Epidermal melanocyte (primary cell): ENCODE measurements at regions not wholly inside any gene's neighbourhood (a gene's known extent, or its start where the extent isn't known, plus 50 kb on each side); places are given as distances from the start of the nearest gene placed in this dataset.

ENCODE experiments used
- DNase-seq: peaks from one replicate; pipeline ENCODE4 v3.0.0; 2011; ENCODE audit warnings: low spot score; ENCODE audit not compliant: insufficient read length

- no peak for DNase-seq
Measured at GRCh38 chr10:29962166-29962850, 97.1 kb downstream of the JCAD start.

- DNase-seq = no peak
Measured at GRCh38 chr10:29961351-29961750, 98.0 kb downstream of the JCAD start.

DNA sequence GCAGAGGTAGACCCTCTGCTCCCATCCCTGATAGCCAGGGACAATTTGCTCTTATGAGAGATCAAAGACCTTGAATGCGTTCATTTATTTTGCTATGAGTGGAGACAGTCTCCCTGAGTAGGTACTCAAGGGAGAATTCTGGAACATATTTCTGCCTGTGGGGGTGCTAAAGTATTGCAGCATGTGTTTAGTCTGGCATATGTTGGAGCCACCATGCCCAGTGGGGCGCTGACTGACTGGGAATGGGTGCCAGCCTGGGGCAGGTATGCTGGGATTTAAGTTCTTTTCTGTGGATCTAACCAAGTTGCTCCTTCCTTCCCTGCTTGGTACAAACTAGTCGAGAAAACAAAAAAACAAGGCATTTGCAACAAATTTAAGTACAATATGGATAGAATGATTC lies 99.1 kb downstream of the JCAD start:
- no peak for DNase-seq

GRCh38 chr10:29959586-29959985 lies 99.8 kb downstream of the JCAD start:
- DNase-seq = no peak

DNA sequence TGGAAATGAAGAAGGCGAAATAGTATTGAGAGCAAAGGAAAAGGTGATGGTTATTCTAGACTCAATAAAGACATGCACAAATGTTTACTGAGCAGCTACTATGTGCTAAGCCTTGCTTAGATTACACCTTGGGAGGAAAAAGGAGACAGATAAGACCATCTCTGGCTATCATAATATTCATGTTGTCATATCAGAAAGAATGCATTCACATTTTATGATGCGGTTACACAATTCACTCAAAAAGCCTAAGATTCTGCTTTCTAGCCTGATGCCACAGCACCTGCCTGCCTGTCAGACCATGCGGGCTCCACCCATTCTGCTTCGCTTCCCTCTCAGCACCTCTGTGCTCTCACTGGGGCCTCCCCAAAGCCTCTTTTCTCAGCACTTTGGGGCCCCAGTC lies 100.9 kb downstream of the JCAD start:
- no peak for DNase-seq

GRCh38 chr10:29957907-29958331 lies 101.5 kb downstream of the JCAD start:
- no peak for DNase-seq

- DNase-seq = no peak
Measured at GRCh38 chr10:29957236-29957635, 102.2 kb downstream of the JCAD start.

DNA sequence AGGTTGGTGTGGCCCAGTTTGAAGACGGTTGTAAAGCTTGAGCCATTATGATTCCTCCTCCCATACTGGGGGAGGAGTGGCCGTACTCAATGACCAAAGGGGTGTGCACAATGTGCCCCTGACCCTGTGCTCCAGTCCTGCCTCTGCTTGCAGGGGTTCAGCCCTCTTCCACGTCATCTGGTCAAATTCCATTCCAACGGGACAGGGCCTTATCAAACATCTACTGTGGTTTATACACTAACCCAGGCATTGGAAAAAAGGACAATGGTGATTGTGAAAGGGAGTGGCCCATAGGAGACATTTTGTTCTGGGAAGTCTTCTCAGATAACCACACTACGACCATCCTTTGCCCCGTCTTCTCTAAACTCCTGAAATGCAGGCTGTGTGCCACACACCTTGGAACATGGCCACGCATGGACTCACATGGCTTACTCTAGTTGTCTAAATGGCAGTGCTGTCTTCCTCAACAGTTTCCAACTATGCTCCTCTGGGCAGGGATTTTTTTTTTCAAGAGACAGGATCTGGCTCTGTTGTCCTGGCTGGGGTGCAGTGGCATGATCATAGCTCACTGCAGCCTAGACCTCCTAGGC lies 103.0 kb downstream of the JCAD start:
- no peak for DNase-seq

- DNase-seq = no peak
Measured at GRCh38 chr10:29955329-29955935, 104.0 kb downstream of the JCAD start.

DNA sequence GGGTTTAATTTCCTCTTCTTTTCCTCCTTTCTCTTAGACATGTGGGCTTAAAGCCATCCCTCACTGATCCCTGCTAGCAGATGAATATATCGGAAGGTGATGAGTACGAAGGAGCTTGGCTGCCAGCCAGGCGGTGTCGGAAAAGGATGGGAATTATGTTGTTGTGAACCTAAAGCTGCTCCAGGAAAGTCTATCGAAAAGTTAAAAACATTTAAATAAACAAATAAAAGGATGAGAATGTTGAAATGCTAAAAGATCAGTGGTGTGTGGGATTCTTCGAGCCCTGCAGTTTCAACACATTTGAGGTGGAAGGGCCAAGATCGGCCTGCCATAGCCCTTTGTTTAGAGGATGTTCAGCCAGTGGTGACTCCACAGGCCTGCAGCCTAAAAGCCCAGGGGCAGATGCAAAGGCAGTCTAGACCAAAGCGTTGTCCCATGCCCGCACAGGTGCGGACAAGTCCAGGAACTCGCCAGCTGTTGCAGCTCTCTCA lies 107.9 kb downstream of the JCAD start:
- DNase-seq = no peak

DNA sequence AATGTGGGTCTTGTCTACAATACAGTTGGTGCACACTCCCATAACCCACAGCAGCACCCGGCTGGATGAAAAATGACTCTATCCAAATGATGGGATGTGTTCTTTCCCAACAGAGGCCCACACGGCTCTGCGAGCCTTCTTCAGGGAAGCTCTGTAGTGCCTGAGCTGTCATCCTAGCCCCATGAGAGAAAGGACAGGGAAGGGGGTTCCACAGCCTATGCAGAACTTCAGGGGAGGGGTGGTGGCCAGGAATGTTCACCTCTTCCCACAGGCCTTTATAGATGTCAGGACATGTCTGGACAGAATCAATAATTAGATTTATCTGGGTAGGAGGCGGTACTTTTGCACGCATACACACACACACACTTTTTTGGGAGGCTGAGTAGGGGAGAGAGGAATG lies 109.0 kb downstream of the JCAD start:
- no peak for DNase-seq

GRCh38 chr10:29949411-29950011 lies 109.9 kb downstream of the JCAD start:
- DNase-seq = peak; percentile 68

DNA sequence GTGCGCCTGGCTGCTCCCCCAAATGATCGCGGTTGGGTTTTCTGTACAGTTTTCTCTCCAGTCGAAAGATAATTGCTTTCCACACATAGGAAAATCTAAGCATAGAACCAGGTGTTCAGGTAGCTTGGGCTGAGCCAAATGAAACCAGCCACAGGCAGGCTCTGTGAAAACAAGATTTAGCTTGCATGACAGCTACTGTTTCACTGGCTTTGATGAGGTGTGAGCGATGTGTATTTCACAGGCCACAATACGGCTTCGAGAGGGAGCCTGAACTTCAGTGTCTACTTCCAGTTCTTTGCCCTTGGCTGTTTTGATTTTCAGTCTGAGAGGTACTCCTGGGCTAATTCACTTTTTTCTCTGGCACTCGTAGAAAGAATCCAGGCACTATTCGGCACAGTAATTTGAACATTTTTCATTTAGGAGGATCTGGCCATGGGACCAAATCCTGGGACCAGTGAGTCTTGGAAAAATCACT lies 110.5 kb downstream of the JCAD start:
- DNase-seq = no peak

- no peak for DNase-seq
Measured at GRCh38 chr10:29947701-29948060, 111.7 kb downstream of the JCAD start.

- DNase-seq = no peak
Measured at GRCh38 chr10:29946953-29947700, 112.3 kb downstream of the JCAD start.

DNA sequence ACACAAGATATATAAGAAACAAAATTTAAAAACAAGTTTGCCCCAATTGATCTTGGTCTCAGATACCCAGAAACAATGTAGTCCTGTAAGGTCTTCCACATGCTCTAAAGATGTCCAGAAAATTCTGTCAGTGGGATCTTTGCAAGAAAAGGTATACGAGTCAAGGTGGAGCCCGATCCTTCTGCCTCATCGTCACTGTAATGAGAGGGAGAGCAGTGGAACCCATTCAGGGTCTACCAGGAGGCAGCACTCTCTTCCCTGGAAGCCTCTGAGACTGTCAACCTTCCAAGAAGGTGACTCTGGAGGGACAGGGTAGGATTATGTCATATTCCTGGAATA lies 112.8 kb downstream of the JCAD start:
- DNase-seq = no peak

DNA sequence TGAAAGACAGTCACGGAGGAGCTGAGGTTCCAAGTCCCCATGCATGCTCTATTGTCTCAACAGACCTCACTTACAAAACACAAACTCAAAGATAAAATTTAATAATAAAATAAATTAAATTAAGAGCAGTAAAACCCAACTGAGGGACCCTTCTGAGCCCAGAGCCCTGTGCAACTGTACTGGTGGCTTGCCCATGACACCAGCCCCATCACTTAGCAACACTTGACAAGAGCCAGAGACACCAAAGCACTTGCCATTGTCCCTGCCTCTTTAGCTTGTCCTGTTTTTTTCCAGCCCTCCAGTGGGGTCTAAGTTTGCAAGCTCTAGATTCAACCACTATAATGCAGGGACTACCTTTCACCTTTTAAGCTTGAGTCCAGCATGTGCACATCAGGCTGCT lies 117.9 kb downstream of the JCAD start:
- DNase-seq = no peak

- no peak for DNase-seq
Measured at GRCh38 chr10:29932991-29933390, 126.4 kb downstream of the JCAD start.

- no peak for DNase-seq
Measured at GRCh38 chr10:29931833-29932232, 127.6 kb downstream of the JCAD start.

GRCh38 chr10:29929006-29929405 lies 130.4 kb downstream of the JCAD start:
- DNase-seq = no peak

- DNase-seq = no peak
Measured at GRCh38 chr10:29926693-29927048, 132.7 kb downstream of the JCAD start.
